HG03095 (cell line): ENCODE measurements at regions not wholly inside any gene's neighbourhood (a gene's known extent, or its start where the extent isn't known, plus 50 kb on each side); places are given as distances from the start of the nearest gene placed in this dataset.

ENCODE experiments used
- ATAC-seq: cut with Tn5 transposase; IDR thresholded peaks from one replicate; pipeline ENCODE4 v1.9.1; 2021; ENCODE audit warnings: moderate library complexity; ENCODE audit not compliant: unreplicated experiment

DNA sequence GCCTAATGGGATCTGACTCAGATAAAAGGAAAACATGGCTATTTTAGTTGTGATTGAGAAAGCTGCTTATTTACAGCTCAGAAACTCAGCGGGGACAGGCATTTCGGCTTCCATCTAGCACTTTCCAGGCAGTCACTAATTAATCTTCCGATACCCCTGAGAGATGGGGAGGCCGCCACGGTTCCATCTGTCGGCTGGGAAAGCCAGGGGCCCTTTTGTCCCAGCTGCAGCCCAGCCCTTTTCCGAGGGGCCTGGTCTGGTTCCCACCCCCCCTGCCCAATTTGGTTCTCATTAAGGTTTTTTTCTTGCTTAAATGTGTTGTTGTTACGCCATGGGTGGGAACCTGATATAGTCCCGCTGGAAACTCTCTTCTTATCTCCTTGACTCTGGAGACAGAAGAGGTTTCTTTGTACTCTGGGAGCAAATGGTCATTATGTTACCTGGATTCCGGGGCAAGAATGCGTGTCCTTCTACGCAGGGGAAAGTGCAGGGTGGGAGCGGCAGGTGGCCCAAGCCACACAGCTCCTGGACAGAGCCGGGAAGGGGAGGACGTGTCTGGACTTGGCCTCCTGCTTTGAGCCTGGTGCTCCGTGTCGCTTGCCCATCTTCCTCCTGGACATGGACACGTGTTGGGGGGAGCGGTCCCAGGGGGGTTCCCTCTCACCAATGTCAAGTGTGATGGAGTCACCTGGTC lies 50.9 kb upstream of the GSE1 start:
- ATAC-seq = no peak

DNA sequence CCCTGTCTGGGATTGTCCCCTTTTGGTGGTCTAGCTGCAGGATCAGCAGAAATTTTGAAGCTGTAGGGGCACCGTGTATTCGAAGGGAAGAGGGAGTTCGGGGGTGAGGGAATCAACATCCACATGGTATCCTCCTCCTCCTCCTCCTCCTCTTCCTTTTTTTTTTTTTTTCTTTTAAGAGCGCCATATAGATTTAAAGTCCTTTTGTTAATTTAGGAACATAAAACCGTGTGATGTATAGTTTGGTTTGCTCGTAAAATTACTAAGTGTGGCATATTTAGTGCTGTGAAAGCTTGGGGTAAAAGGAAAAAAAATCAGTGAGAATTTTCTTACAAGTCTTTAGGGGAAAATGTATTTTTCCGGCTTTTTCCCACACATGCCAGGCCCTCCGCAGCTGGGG lies 50.1 kb upstream of the GSE1 start:
- no peak for ATAC-seq
